GM12878 (cell line): ENCODE measurements at regions not wholly inside any gene's neighbourhood (a gene's known extent, or its start where the extent isn't known, plus 50 kb on each side); places are given as distances from the start of the nearest gene placed in this dataset.

Source experiments
- ATAC-seq: fragments of 200-7000 bp; cut with Tn5 transposase; 3 replicates; pipeline ENCODE4 v1.9.1; 2020; ENCODE audit warnings: mild to moderate bottlenecking, moderate library complexity
- BruUV-seq: library from RNA; stranded (reverse); fragments of 400-500 nt; replicated peaks from 2 replicates; lab custom pipeline; 2021; lab: Mats Ljungman, UMichigan
- CTCF ChIA-PET: fragments of 300-600 bp; sonication (Branson Sonifier 250); formaldehyde crosslinking; extraction: SDS; loops from one replicate; lab custom pipeline; 2021; ENCODE audit warnings: inconsistent platforms; lab: Yijun Ruan, JAX
- POLR2A ChIA-PET: fragments of 350-600 bp; formaldehyde crosslinking; extraction: SDS; loops from one replicate; lab custom pipeline; 2021; ENCODE audit warnings: inconsistent platforms; lab: Charles Lee
- RAD21 ChIA-PET: fragments of 300-600 bp; sonication (Branson Sonifier 250); formaldehyde crosslinking; loops from one replicate; lab custom pipeline; 2023; ENCODE audit warnings: antibody characterized with exemption; ENCODE audit not compliant: unreplicated experiment; lab: Charles Lee
- SMC1A ChIA-PET: fragments of 300-600 bp; sonication (Branson Sonifier 250); formaldehyde crosslinking; loops from one replicate; lab custom pipeline; 2023; ENCODE audit not compliant: unreplicated experiment, uncharacterized antibody; lab: Charles Lee
- DNase-seq: peaks from one replicate; pipeline ENCODE4 v3.0.0-alpha.2; 2011; ENCODE audit warnings: low read depth, low spot score
- FAIRE-seq: peaks from 3 replicates; lab custom pipeline; 2011; peaks lifted over from hg19 to GRCh38; lab: Jason Lieb, UNC
- H2AFZ ChIP-seq: 2 replicates; pipeline ENCODE4 v1.6.0; 2011; ENCODE audit warnings: low read depth, low read length, control low read depth; ENCODE audit not compliant: control insufficient read depth
- H3K27ac ChIP-seq: 2 replicates; pipeline ENCODE4 v1.5.1; 2011; ENCODE audit warnings: control low read depth; ENCODE audit not compliant: control insufficient read depth, insufficient read depth
- H3K27me3 ChIP-seq, 2 experiments: replicated peaks in 1 of 2; 2 replicates each; pipeline versions ENCODE4 v1.6.0 to v1.6.1; 2011; ENCODE audit warnings: low read length in 1 of 2; ENCODE audit not compliant: control insufficient read depth in 2 of 2, insufficient read depth in 2 of 2
- H3K36me3 ChIP-seq, 2 experiments: 2 replicates each; pipeline ENCODE4 v1.5.1; 2011; ENCODE audit warnings: low read length in 1 of 2; ENCODE audit not compliant: control insufficient read depth in 2 of 2, insufficient read depth in 2 of 2
- H3K4me1 ChIP-seq: 2 replicates; pipeline ENCODE4 v1.6.1; 2011; ENCODE audit warnings: mild to moderate bottlenecking, low read length, moderate library complexity, mixed read lengths; ENCODE audit not compliant: control insufficient read depth, insufficient read depth
- H3K4me2 ChIP-seq: 2 replicates; pipeline ENCODE4 v1.6.0; 2011; ENCODE audit warnings: control low read depth; ENCODE audit not compliant: control insufficient read depth, insufficient read depth
- H3K4me3 ChIP-seq: fragments of 200-600 bp; sonication (generic); 2 replicates; pipeline ENCODE4 v1.5.1; 2016
- H3K79me2 ChIP-seq: 2 replicates; pipeline ENCODE4 v1.6.0; 2011; ENCODE audit warnings: low read length; ENCODE audit not compliant: control insufficient read depth, insufficient read depth
- H3K9ac ChIP-seq: 2 replicates; pipeline ENCODE4 v1.8.0; 2011; ENCODE audit warnings: low read length, control low read depth, mixed read lengths; ENCODE audit not compliant: control insufficient read depth, insufficient read depth
- H3K9me3 ChIP-seq: replicated peaks from 3 replicates; pipeline ENCODE4 v1.5.1; 2011; ENCODE audit warnings: mild to moderate bottlenecking, low read length; ENCODE audit not compliant: control insufficient read depth, insufficient read depth
- H4K20me1 ChIP-seq: 2 replicates; pipeline ENCODE4 v1.6.0; 2011; ENCODE audit not compliant: control insufficient read depth, insufficient read depth
- GABPA ChIP-seq: IDR thresholded peaks from 2 replicates; pipeline ENCODE4 v1.6.1; 2014; ENCODE audit warnings: antibody characterized with exemption, low read depth, mild to moderate bottlenecking, inconsistent platforms
- MLLT1 ChIP-seq: fragments of 450-650 bp; IDR thresholded peaks from 2 replicates; pipeline ENCODE4 v1.6.1; 2016; ENCODE audit warnings: mild to moderate bottlenecking
- WGBS: methylation state at CpG from one replicate; pipeline ENCODE4 v1.1.6; 2016; ENCODE audit warnings: low lambda C conversion rate; ENCODE audit not compliant: insufficient replicate concordance, insufficient coverage; ENCODE audit errors: missing lambda C conversion rate; 5-methylcytosine and 5-hydroxymethylcytosine counted together
- in situ Hi-C: fragments of 300-500 bp; cut with MboI; formaldehyde crosslinking; loops from 9 replicates; pipeline ENCODE4 v1.14.3; 2018; ENCODE audit warnings: mixed read lengths
- intact Hi-C: fragments of 100-400 bp; cut with micrococcal nuclease; formaldehyde crosslinking; loops from one replicate; pipeline ENCODE4 v1.14.2; 2022; ENCODE audit not compliant: unreplicated experiment
- TF ChIP-seq, protein P1 (sequence below): fragments of 450-650 bp; IDR thresholded peaks from 2 replicates; pipeline ENCODE4 v1.6.1; 2017; ENCODE audit warnings: antibody characterized with exemption, mild to moderate bottlenecking, moderate library complexity
- TF ChIP-seq, protein P2 (sequence below): fragments of 450-650 bp; IDR thresholded peaks from 2 replicates; pipeline ENCODE4 v1.6.1; 2016; ENCODE audit warnings: mild to moderate bottlenecking

DNA sequence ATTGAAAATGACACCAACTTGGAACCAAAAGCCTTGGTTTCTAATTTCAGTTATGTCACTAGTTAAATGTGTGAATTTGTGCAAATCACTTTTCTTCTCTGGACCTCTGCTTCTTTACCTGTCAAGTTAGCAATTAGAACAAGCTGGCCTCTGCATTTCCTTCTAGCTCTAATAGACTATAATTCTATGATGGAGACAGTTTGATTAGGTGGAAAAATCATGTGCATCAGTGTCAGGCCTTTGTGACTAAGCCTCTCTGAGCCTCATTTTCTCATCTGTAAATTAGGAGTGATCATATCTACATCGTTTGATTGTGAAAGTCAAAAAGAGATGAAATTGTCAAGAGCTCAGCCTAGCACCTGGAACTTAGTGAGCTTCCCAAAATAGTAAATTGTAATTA, 712.9 kb downstream of the MECOM start:
- no peak for ATAC-seq
- BruUV-seq = no TSS peak
- no peak overlapping the region for H3K4me3 ChIP-seq
- no peaks in the 10 kb centered on the region for H3K4me1 ChIP-seq
- H3K27me3 ChIP-seq = no peaks in the 10 kb centered on the region
- H2AFZ ChIP-seq = no peak overlapping the region
- ChIA-PET POLR2A (no interaction called here), SMC1A (no interaction called here), RAD21 (no interaction called here)
- in situ Hi-C loops = no loop called here
- no peak overlapping the region for H3K27ac ChIP-seq
- H3K4me2 ChIP-seq = no peak overlapping the region
- WGBS = 0% methylated on average over 1 of the region's 1 CpG
- no peak for TF ChIP-seq MLLT1
- TF ChIP-seq GABPA = no peak
- TF ChIP-seq, protein P1, sequence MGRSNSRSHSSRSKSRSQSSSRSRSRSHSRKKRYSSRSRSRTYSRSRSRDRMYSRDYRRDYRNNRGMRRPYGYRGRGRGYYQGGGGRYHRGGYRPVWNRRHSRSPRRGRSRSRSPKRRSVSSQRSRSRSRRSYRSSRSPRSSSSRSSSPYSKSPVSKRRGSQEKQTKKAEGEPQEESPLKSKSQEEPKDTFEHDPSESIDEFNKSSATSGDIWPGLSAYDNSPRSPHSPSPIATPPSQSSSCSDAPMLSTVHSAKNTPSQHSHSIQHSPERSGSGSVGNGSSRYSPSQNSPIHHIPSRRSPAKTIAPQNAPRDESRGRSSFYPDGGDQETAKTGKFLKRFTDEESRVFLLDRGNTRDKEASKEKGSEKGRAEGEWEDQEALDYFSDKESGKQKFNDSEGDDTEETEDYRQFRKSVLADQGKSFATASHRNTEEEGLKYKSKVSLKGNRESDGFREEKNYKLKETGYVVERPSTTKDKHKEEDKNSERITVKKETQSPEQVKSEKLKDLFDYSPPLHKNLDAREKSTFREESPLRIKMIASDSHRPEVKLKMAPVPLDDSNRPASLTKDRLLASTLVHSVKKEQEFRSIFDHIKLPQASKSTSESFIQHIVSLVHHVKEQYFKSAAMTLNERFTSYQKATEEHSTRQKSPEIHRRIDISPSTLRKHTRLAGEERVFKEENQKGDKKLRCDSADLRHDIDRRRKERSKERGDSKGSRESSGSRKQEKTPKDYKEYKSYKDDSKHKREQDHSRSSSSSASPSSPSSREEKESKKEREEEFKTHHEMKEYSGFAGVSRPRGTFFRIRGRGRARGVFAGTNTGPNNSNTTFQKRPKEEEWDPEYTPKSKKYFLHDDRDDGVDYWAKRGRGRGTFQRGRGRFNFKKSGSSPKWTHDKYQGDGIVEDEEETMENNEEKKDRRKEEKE = no peak
- TF ChIP-seq, protein P2, sequence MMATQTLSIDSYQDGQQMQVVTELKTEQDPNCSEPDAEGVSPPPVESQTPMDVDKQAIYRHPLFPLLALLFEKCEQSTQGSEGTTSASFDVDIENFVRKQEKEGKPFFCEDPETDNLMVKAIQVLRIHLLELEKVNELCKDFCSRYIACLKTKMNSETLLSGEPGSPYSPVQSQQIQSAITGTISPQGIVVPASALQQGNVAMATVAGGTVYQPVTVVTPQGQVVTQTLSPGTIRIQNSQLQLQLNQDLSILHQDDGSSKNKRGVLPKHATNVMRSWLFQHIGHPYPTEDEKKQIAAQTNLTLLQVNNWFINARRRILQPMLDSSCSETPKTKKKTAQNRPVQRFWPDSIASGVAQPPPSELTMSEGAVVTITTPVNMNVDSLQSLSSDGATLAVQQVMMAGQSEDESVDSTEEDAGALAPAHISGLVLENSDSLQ = no peak
- TF ChIP-seq, all 136 proteins: peak for 0
- intact Hi-C loops = no loop called here
- Histone ChIP-seq H3K9ac (no peak overlapping the region), H3K79me2 (no peaks in the 10 kb centered on the region), H3K9me3 (no peaks in the 10 kb centered on the region), H4K20me1 (no peaks in the 10 kb centered on the region), H3K36me3 (no peaks in the 10 kb centered on the region)
- DNase-seq = no peak
- FAIRE-seq = no peak
- CTCF ChIA-PET = no interaction called here
